ENCODE measurements at regions not wholly inside any gene's neighbourhood (a gene's known extent, or its start where the extent isn't known, plus 50 kb on each side); places are given as distances from the start of the nearest gene placed in this dataset.

DNA sequence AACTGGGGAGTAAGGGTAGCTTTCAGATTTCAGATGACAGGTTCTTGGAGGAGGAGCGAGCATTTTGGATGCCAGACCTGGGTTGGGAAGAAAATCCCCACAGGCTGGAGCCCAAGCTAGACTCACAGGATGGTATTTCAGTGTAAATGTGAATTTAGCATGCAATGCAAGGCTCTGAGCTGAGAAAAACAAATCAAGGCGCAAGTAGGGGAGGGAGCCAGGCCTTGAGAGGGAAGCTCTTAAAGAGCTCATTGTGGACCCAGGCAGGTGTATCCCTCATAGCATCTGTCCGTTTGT lies 386.1 kb downstream of the MATN1 start:
- no peak for DNase-seq (ENCODE audit: low read depth)
- TF ChIP-seq, protein P1, sequence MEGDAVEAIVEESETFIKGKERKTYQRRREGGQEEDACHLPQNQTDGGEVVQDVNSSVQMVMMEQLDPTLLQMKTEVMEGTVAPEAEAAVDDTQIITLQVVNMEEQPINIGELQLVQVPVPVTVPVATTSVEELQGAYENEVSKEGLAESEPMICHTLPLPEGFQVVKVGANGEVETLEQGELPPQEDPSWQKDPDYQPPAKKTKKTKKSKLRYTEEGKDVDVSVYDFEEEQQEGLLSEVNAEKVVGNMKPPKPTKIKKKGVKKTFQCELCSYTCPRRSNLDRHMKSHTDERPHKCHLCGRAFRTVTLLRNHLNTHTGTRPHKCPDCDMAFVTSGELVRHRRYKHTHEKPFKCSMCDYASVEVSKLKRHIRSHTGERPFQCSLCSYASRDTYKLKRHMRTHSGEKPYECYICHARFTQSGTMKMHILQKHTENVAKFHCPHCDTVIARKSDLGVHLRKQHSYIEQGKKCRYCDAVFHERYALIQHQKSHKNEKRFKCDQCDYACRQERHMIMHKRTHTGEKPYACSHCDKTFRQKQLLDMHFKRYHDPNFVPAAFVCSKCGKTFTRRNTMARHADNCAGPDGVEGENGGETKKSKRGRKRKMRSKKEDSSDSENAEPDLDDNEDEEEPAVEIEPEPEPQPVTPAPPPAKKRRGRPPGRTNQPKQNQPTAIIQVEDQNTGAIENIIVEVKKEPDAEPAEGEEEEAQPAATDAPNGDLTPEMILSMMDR (conservative IDR thresholded peaks at IDR 0.05; ENCODE audit: low read depth, low read length), result no peak
- H3K4me3 ChIP-seq (ENCODE audit: low read depth, low read length), result no peak overlapping the region

DNA sequence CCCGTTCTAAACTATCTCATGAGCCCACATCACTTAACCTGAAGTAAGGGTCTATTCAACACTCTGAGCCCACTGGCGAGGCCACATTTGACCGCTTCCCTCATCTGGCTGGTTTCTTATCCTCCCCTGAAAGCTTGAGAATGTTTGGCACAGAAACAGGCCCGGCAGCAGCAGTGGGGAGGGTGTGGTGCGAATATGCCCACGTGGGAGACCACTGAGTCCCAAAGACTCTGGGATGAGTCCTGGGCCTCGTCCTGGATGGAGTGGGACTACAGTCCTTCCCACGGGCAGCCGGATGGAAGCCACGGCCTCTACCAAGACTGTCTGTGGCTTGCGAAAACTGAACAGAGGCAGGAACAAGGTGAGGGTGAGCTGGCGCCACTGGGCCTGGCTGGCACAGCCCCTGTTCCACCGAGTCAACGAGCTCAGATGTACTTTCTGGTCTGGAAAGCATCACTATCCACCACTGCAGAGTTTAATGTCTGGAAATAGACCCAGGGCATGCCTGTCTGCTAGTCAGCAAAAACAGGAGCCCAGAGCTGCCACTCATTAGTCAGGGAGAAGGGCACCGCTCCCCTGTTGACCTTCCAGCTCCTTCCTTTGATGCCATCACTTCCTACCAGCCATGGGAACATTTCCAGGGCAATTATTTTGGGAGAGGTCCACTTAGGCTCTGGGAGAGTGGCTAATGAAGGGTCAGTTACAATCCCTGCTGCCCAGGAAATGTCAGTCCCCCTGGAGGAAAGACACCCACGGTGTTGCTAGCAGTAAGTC lies 386.6 kb downstream of the MATN1 start:
- TF ChIP-seq, protein P1 (conservative IDR thresholded peaks at IDR 0.05; ENCODE audit: low read depth, low read length), result no peak
- no peak for DNase-seq (ENCODE audit: low read depth)
- H3K4me3 ChIP-seq (ENCODE audit: low read depth, low read length), result no peak overlapping the region

DNA sequence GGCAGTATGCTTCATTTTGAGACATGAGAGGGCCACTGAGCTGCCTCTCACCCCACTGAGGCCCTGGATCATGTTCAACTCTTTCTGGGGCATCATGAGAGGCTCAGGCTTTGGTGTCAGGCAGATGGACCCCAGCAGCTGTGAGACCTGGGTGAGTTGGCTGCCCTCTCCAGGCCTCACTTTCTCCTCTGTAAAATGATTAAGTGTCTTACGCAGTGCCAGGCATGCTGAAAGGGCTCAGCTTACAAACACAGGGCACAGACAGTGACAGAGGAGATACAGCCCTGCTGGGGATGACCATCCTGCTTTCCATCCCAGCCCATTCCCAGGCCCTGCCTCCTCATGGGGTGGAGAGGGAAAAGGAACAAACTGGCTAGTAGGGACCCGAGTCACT lies 387.4 kb downstream of the MATN1 start:
- TF ChIP-seq, protein P1 (conservative IDR thresholded peaks at IDR 0.05; ENCODE audit: low read depth, low read length), result no peak
- no peak overlapping the region for H3K4me3 ChIP-seq (ENCODE audit: low read depth, low read length)
- no peak for DNase-seq (ENCODE audit: low read depth)

DNA sequence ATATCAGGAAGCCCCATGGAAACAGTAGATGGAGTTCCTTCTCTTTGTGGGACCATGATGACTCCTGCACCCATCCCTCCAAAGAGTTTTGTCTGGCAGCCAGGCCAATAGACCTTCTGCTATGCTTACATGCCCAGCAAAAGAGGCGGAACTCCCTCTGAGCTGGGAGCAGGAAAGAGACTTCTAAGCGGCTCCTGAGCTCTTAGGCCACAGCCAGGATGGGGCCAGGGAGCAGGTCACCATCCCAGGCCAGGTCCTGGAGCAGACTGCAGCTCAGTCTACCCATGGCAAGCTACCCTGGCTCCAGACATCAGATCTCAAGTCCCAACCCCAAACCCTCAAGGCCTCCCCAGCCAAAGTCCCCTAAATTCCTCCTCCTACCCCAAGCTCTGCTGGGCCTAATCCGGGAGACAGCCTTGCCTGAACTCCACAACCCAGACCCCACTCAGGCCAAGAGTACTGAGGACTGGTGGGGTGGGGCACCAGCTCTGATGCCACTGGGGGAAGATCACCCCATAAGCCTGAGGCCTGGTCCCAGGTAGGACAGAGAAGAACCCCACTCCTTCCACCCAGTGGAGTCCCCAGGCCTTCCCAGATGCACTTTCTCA lies 387.9 kb downstream of the MATN1 start:
- TF ChIP-seq, protein P1 (conservative IDR thresholded peaks at IDR 0.05; ENCODE audit: low read depth, low read length), result no peak
- DNase-seq (ENCODE audit: low read depth), result no peak
- no peak overlapping the region for H3K4me3 ChIP-seq (ENCODE audit: low read depth, low read length)

DNA sequence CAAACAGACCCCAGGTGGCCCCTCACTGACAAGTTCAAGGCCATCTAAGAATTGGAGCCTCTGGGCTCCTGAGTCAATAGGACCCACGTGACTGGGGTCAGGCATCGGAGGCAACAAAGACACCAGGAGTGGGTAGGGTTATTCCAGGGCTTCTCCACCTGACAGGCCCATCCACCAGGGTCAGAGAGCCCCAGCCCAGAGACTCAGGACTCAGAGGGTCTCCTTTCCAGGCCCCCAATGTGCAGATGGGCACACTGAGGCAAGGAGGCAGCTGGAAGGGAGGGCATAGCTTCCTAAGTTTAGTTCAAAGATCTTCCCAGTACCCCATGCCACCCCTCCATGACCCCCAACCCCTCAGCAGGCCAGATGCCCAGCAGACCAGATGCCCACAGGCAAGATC lies 388.6 kb downstream of the MATN1 start:
- no peak for DNase-seq (ENCODE audit: low read depth)
- H3K4me3 ChIP-seq (ENCODE audit: low read depth, low read length), result no peak overlapping the region
- TF ChIP-seq, protein P1 (conservative IDR thresholded peaks at IDR 0.05; ENCODE audit: low read depth, low read length), result no peak

DNA sequence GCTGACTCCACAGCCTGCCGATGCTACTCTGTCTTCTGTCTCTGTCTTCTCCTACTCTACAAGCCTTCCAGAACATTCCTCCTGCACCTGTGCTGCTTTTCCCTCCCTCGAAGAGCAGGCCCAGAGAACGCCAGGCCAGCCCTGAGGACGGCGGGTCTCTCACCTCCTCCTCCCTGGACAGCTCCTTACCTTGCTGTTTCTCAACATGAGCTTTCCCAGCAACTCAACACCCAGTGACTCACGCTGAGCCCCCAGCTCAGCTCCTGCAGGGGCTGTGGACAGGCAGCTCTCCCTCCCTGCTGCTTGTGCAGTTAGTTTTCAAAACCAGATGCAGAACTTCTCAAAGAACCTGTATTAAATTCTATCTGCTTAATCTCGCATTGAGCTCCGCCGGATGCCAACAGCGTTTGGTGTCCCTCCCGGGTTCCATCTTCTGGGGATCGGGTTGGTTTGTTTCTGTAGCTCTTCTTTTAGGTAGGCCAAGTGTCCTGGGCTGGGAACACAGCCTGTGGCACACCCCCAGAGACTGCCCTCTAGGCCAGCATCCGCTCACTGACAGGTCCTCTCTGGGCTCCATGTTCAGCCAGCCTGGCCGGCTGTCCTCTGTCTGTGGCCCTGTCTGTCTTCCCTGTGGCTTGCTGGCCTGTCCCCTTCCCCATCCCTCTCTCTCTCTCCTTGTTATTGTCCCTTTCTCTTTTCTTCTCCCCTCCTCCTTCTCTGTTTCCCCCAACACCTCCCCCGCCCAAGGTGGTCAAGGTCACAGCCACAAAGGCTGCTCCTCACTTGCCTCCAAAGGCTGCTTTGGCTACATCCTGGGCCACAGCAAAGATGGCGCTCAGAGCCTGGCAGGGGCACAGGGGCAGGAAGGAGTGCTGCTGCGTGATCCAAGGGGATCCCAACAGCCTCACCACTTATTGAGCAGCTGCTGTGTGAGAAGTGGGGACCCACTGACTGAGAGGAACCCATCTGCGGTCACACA lies 391.0 kb downstream of the MATN1 start:
- TF ChIP-seq, protein P1 (conservative IDR thresholded peaks at IDR 0.05; ENCODE audit: low read depth, low read length), result no peak
- no peak for DNase-seq (ENCODE audit: low read depth)

More for the DNA sequence above, 391.0 kb downstream of the MATN1 start:
- H3K4me3 ChIP-seq (ENCODE audit: low read depth, low read length), result no peak overlapping the region

All from choroid plexus epithelial cell (primary cell).